RWPE1 (cell line): ENCODE measurements at regions not wholly inside any gene's neighbourhood (a gene's known extent, or its start where the extent isn't known, plus 50 kb on each side); places are given as distances from the start of the nearest gene placed in this dataset.

Experiments used
- CTCF ChIA-PET: fragments of 350-600 bp; sonication (Branson Sonifier 250); formaldehyde crosslinking; extraction: SDS; loops from one replicate; lab custom pipeline; 2021; lab: Yijun Ruan, JAX
- POLR2A ChIA-PET: fragments of 400-600 bp; formaldehyde crosslinking; extraction: SDS; loops from one replicate; lab custom pipeline; 2020; ENCODE audit warnings: antibody characterized with exemption; ENCODE audit not compliant: low non-redundant PET; lab: Yijun Ruan, JAX
- DNase-seq: peaks from one replicate; pipeline ENCODE4 v3.0.0; 2012; ENCODE audit warnings: low spot score
- H3K27ac ChIP-seq: fragments of 450-650 bp; 2 replicates; pipeline ENCODE4 v1.5.1; 2017
- TF ChIP-seq, protein P1 (sequence below): fragments of 450-650 bp; conservative IDR thresholded peaks from 2 replicates; pipeline ENCODE4 v1.5.1; 2017; ENCODE audit warnings: low read depth, mild to moderate bottlenecking

DNA sequence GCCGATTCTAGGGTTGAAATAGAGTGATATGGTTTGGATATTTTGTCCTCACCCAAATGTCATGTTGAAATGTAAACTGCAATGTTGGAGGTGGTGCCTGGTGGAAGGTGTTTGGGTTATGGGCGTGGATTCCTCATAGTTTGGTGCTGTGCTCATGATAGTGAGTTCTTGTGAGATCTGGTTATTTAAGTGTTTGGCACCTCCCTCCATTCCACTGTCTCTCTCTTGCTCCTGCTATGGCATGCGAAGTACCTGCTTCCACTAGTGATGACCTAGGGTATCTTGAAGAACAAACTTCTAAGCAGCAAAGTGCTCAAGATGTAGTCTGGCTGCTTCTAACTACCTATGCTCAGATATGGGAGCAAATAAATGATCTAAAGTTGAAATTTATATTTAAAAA is 56.0 kb upstream of the TSPAN18 start:
- no peak for DNase-seq
- ChIA-PET CTCF (no interaction called here), POLR2A (no interaction called here)
- TF ChIP-seq, protein P1, sequence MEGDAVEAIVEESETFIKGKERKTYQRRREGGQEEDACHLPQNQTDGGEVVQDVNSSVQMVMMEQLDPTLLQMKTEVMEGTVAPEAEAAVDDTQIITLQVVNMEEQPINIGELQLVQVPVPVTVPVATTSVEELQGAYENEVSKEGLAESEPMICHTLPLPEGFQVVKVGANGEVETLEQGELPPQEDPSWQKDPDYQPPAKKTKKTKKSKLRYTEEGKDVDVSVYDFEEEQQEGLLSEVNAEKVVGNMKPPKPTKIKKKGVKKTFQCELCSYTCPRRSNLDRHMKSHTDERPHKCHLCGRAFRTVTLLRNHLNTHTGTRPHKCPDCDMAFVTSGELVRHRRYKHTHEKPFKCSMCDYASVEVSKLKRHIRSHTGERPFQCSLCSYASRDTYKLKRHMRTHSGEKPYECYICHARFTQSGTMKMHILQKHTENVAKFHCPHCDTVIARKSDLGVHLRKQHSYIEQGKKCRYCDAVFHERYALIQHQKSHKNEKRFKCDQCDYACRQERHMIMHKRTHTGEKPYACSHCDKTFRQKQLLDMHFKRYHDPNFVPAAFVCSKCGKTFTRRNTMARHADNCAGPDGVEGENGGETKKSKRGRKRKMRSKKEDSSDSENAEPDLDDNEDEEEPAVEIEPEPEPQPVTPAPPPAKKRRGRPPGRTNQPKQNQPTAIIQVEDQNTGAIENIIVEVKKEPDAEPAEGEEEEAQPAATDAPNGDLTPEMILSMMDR, result no peak
- no peak overlapping the region for H3K27ac ChIP-seq

DNA sequence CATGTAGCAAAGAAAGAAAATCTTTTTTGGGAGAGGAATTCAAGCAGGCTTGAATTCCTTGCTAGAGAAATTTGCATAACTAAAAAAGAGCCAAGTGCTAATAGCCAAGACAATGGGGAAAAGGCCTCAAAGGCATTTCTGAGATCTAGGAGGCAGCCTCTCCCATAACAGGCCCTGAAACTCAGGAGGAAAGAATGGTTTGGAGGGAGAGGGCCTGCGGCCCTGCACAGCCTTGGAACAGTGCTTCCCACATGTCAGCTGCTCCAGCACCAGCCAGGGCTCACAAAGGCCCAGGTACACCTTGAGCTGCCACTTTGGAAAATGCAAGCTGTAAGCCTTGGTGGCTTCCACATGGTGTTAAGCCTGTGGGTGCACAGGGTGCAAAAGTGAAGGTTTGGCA is 55.5 kb upstream of the TSPAN18 start:
- no peak for DNase-seq
- TF ChIP-seq, protein P1, result no peak

DNA sequence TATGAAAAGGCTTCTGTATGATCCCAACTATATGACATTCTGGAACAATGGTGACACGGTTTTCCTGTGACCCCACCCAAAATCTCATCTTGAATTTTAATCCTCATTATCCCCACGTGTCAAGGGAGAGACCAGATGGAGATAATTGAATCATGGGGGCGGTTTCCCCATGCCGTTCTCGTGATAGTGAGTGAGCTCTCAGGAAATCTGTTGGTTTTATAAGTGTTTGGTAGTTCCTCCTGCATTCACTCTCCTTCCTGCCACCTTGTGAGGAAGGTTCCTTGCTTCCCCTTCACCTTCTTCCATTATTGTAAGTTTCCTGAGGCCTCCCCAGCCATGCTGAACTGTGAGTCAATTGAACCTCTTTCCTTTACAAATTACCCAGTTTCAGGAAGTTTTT is 53.1 kb upstream of the TSPAN18 start:
- DNase-seq, result no peak
- TF ChIP-seq, protein P1, result no peak
- ChIA-PET CTCF (interaction anchor here (0.7 kb wide), 1 partner anchor 94 kb away, joined by 3 read pairs; no protein-coding TSS in a partner anchor), POLR2A (no interaction called here)
- no peak overlapping the region for H3K27ac ChIP-seq

More for the DNA sequence above, 55.5 kb upstream of the TSPAN18 start:
- no peak overlapping the region for H3K27ac ChIP-seq
- ChIA-PET POLR2A (no interaction called here), CTCF (interaction anchor here (0.6 kb wide), 1 partner anchor 255 kb away, joined by 4 read pairs; no protein-coding TSS in a partner anchor)

DNA sequence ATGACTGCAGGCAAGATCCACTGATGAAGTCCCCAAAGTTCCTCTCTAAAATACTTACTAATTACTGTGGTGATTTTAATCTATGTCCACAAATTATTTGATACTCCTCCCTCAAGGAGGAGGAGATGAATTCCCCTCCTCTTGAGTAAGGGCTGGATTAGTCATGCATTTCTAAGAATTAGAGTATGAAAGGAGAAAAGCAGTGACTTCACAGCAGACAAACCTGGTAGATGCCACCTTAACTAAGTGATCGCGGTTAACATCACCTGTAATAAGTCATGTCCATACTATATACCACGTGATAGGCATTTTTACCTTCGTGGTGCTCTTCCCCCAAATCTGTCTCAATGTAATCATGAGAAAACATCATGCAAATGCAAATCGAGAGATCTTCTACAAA is 52.0 kb upstream of the TSPAN18 start:
- ChIA-PET POLR2A (no interaction called here), CTCF (no interaction called here)
- no peak overlapping the region for H3K27ac ChIP-seq
- DNase-seq, result no peak
- TF ChIP-seq, protein P1, result no peak

DNA sequence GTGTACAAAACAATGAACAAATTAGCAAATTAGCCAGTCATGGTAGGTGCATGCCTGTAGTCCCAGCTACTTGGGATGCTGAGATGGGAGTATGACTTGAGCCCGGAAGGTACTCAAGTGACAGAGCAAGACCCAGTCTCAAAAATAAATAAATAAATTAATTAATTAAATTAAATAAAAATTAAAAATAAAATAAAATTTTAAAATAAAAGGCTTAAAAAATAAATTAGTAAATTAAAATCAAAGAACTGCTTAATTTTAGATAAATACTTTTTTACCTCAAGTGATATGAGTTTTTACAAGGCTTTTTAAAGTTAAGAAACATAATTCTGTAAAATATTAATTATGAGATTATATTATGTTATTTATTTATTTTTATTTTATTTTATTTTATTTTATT is 50.9 kb upstream of the TSPAN18 start:
- ChIA-PET CTCF (interaction anchor here (0.7 kb wide), 1 partner anchor 11 kb away, joined by 4 read pairs; no protein-coding TSS in a partner anchor), POLR2A (no interaction called here)
- H3K27ac ChIP-seq, result no peak overlapping the region
- TF ChIP-seq, protein P1, result no peak
- no peak for DNase-seq
